GM12864 (cell line): ENCODE measurements at regions not wholly inside any gene's neighbourhood (a gene's known extent, or its start where the extent isn't known, plus 50 kb on each side); places are given as distances from the start of the nearest gene placed in this dataset.

Experiments
- DNase-seq: peaks from one replicate; pipeline ENCODE4 v3.0.0-alpha.2; 2011; ENCODE audit warnings: low read depth
- H3K4me3 ChIP-seq: 2 replicates; pipeline ENCODE4 v1.5.1; 2011; ENCODE audit warnings: mild to moderate bottlenecking, low read depth, low read length, control low read depth
- TF ChIP-seq, protein P1 (sequence below): IDR thresholded peaks from 2 replicates; pipeline ENCODE4 v1.5.1; 2011; ENCODE audit warnings: low read depth, mild to moderate bottlenecking, moderate library complexity, low read length, control low read depth, inconsistent platforms; ENCODE audit errors: missing control alignments

DNA sequence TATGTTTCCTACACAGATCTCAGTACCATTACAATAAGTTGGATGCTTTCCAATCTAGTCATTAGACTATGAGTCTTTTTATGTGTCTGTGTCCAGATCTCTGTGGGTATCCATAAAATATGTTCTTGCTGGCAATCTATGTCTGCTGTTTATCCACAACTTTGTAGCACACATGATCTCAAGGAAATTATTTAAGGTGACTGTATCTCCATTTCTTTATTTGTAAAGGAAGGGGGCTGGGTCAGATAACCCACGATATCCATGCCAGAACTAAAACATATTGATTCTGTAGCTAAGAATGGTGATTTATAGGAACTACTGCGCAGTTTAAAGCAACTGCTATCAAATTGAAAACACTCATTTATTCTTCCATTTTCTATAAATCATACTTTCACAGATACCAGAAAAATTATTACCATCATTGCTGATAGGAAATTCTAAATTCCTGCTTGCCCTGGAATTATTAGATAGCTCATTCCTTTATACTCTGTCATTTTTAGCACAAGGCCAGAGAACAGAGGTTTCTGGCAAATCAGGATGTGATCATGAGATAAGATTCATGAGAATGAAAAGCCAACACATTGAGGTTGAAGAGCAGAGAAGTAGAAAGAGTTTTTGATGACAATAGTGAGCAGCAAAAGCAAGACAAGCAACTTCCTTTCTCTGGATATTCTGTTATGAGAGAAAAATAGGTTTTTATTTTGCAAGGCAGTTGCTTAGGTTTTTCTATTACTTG lies 851.4 kb upstream of the CITED2 start:
- no peak for DNase-seq
- TF ChIP-seq, protein P1, sequence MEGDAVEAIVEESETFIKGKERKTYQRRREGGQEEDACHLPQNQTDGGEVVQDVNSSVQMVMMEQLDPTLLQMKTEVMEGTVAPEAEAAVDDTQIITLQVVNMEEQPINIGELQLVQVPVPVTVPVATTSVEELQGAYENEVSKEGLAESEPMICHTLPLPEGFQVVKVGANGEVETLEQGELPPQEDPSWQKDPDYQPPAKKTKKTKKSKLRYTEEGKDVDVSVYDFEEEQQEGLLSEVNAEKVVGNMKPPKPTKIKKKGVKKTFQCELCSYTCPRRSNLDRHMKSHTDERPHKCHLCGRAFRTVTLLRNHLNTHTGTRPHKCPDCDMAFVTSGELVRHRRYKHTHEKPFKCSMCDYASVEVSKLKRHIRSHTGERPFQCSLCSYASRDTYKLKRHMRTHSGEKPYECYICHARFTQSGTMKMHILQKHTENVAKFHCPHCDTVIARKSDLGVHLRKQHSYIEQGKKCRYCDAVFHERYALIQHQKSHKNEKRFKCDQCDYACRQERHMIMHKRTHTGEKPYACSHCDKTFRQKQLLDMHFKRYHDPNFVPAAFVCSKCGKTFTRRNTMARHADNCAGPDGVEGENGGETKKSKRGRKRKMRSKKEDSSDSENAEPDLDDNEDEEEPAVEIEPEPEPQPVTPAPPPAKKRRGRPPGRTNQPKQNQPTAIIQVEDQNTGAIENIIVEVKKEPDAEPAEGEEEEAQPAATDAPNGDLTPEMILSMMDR, result no peak
- no peak overlapping the region for H3K4me3 ChIP-seq

DNA sequence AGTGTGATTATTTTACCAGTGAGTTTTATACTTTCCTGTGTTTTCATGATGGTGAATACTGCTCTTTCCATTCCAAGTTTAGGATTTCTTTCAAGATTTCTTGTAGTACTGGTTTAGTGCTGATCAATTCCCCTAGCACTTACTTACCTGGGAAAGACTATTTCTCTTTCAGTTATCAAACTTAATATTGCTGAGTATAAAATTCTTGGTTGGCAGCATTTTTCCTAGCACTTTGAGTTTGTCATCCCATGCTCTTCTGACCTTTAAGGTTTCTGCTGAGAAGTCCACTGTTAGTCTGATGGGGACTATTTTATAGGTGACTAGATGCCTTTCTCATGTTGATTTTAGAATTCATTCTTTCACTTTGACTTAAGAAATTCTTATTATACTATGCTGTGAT lies 842.8 kb upstream of the CITED2 start:
- H3K4me3 ChIP-seq, result no peak overlapping the region
- TF ChIP-seq, protein P1, result no peak
- DNase-seq, result no peak

DNA sequence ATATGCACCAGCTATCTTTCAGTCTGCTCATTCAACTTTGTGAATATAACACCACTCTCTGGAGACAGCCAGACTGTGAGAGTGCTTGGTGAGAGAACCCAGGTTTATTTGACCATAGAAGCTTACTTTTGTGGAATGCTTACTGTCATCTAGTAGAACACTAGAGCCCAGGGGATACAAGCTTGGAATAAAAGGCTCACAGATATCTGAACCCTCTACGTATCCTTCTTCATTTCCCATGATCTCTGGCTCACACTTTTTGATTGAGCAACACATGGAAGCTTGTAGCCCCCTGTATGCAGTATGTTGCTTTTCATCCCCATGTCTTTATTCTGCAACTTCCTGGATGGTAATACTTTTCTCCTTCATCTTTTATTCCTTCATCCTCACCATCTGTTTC lies 835.3 kb upstream of the CITED2 start:
- H3K4me3 ChIP-seq, result no peak overlapping the region
- DNase-seq, result no peak
- TF ChIP-seq, protein P1, result no peak

DNA sequence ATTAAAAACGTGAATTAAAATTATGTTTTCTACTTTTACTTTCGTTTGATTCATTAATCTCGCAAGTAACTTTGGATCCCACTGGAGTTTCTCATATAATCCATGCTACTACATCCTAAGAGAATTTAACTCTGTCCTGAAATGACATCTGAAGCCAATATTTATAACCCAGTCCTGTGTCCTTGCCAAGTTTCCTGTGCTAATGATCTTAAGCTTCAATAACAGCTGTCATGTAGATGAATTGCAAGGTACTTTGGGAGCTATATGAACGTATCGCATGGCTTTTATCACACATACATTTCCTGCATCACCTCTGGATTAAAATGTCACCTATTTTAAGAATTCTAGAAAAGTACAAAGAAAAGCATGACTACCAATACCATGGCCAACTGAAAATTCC lies 833.8 kb upstream of the CITED2 start:
- TF ChIP-seq, protein P1, result no peak
- H3K4me3 ChIP-seq, result no peak overlapping the region
- no peak for DNase-seq

DNA sequence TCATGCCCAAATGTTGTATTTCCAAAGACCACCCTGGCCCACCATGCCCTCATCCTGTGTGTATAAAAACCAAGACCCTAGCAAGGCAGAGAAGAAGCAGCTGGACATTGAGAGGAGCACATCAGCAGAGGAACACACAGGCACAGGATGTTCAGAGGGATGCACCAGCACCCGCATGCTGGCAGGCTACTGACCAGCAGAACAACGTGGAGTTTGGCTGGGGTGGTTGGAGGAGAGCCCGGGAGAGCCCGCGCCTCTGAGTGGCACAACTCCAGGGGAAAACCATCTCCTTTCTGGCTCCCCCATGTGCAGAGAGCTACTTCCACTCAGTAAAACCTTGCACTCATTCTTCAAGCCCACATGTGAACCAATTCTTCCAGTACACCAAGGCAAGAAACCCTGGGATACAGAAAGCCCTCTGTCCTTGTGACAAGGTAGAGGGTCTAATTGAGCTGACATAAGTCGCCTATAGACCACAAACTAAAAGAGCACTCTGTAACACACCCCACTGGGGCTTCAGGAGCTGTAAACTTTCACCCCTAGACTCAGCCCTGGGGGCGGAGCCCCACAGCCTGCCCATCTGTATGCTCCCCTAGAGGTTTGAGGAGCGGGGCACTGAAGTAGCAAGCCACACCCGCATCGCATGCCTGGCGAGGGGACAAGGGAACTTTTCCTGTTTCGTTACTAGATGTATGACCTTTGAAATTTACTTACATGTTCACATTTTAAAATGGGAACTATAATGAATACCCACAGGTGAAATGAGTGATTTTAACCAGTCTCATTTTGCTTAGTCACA lies 831.5 kb upstream of the CITED2 start:
- TF ChIP-seq, protein P1, result no peak
- DNase-seq, result no peak
- no peak overlapping the region for H3K4me3 ChIP-seq

DNA sequence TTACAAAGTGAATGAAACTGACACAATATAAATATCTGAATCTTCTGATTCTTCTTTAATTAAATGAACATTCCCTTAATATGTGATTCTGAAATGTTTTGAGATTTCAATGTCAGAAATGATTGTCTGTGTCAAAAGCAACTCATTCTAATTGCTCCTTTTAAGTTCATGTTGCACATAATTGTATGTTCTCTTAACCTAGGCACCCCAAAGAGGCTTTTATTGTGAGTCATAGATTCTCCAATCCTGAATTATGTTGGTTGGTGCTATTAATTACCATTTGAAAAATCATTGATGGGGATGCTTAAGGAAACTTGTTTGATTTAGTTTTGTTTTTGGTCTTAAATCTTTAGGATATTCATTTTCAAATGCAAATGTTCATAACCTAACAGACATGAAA lies 829.7 kb upstream of the CITED2 start:
- no peak overlapping the region for H3K4me3 ChIP-seq
- DNase-seq, result no peak
- TF ChIP-seq, protein P1, result no peak

DNA sequence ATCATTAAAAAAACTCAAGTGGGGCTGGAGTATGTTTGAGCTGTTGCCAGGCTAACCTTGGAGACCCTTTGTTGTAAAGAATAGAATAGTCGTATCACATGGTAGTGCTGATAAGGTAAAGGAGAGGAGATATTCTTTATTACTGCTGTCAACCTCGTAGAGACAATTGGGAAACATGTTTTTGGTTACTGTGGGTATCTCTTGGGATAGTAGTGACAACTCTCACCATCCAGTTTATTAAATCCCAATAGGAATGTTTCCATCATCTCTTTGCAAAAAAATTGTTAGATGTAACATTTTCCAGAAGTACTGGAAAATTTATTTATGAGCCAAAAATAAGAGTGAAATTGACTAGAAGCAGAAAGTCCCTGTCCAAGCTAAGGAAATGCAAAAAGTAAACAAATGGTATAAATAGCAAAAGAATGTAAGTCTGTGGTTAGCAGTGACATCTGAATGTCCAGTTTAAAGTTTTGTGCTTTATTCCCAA lies 829.3 kb upstream of the CITED2 start:
- H3K4me3 ChIP-seq, result no peak overlapping the region
- no peak for DNase-seq
- TF ChIP-seq, protein P1, result no peak
